GM23248 (cell line): ENCODE measurements at regions not wholly inside any gene's neighbourhood (a gene's known extent, or its start where the extent isn't known, plus 50 kb on each side); places are given as distances from the start of the nearest gene placed in this dataset.
A peak's percentile ranks its signal among the peaks of the same experiment; 100 is the strongest.

ENCODE experiments used
- DNase-seq: peaks from one replicate; pipeline ENCODE4 v3.0.0-alpha.2; 2015
- H2AFZ ChIP-seq: fragments of 200-600 bp; sonication (generic); 2 replicates; pipeline ENCODE4 v1.6.1; 2016; ENCODE audit warnings: antibody characterized with exemption
- H3F3A ChIP-seq: fragments of 200-600 bp; sonication (generic); 2 replicates; pipeline ENCODE4 v1.6.1; 2016; ENCODE audit warnings: mild to moderate bottlenecking, antibody characterized with exemption, mixed run types; ENCODE audit not compliant: insufficient read depth
- H3K27ac ChIP-seq: fragments of 200-600 bp; sonication (generic); 2 replicates; pipeline ENCODE4 v1.5.1; 2016; ENCODE audit warnings: mild to moderate bottlenecking
- H3K27me3 ChIP-seq: fragments of 200-600 bp; sonication (generic); replicated peaks from 2 replicates; pipeline ENCODE4 v1.6.1; 2016; ENCODE audit warnings: mild to moderate bottlenecking; ENCODE audit not compliant: insufficient read depth
- H3K36me3 ChIP-seq: fragments of 200-600 bp; sonication (generic); 2 replicates; pipeline ENCODE4 v1.6.1; 2016; ENCODE audit warnings: low read depth, mild to moderate bottlenecking
- H3K4me1 ChIP-seq: fragments of 200-600 bp; sonication (generic); 2 replicates; pipeline ENCODE4 v1.6.1; 2016; ENCODE audit warnings: mild to moderate bottlenecking; ENCODE audit not compliant: insufficient read depth
- H3K4me2 ChIP-seq: fragments of 200-600 bp; sonication (generic); one replicate; pipeline ENCODE4 v1.6.1; 2016; ENCODE audit warnings: mild to moderate bottlenecking; ENCODE audit not compliant: unreplicated experiment
- H3K4me3 ChIP-seq: fragments of 200-600 bp; sonication (generic); 2 replicates; pipeline ENCODE4 v1.5.1; 2016; ENCODE audit warnings: mild to moderate bottlenecking
- H3K79me2 ChIP-seq: fragments of 200-600 bp; sonication (generic); 2 replicates; pipeline ENCODE4 v1.6.1; 2016; ENCODE audit warnings: mild to moderate bottlenecking; ENCODE audit not compliant: insufficient read depth
- H3K9ac ChIP-seq: fragments of 200-600 bp; sonication (generic); 2 replicates; pipeline ENCODE4 v1.6.1; 2016; ENCODE audit warnings: mild to moderate bottlenecking
- H3K9me2 ChIP-seq: fragments of 200-600 bp; sonication (generic); 2 replicates; pipeline ENCODE4 v1.6.1; 2016; ENCODE audit warnings: mixed run types, mild to moderate bottlenecking, moderate library complexity; ENCODE audit not compliant: insufficient read depth
- H3K9me3 ChIP-seq: fragments of 200-600 bp; sonication (generic); one replicate; pipeline ENCODE4 v1.6.1; 2017; ENCODE audit warnings: low read depth
- H4K20me1 ChIP-seq: fragments of 200-600 bp; sonication (generic); 2 replicates; pipeline ENCODE4 v1.6.0; 2016; ENCODE audit not compliant: insufficient read depth
- EZH2 ChIP-seq: fragments of 200-600 bp; sonication (generic); IDR thresholded peaks from 2 replicates; pipeline ENCODE4 v1.6.1; 2018; ENCODE audit warnings: antibody characterized with exemption, mild to moderate bottlenecking; ENCODE audit not compliant: insufficient read depth, poor library complexity, severe bottlenecking
- EZH2phosphoT487 ChIP-seq: fragments of 200-600 bp; sonication (generic); IDR thresholded peaks from 2 replicates; pipeline ENCODE4 v1.6.1; 2018; ENCODE audit warnings: antibody characterized with exemption, moderate library complexity, mild to moderate bottlenecking, low read depth; ENCODE audit not compliant: insufficient read depth
- WGBS, 2 experiments: methylation state at CpG; one replicate each; pipeline ENCODE4 v1.1.6; 2015 to 2017; ENCODE audit warnings: low lambda C conversion rate in 2 of 2, low coverage in 1 of 2; ENCODE audit errors: missing lambda C conversion rate in 2 of 2; 5-methylcytosine and 5-hydroxymethylcytosine counted together
- in situ Hi-C: fragments of 300-500 bp; cut with MboI; formaldehyde crosslinking; loops from 2 replicates; pipeline ENCODE4 v1.15.0; 2020

- H3K4me2 ChIP-seq: no peak overlapping the region
- H2AFZ ChIP-seq: no peak overlapping the region
- no peaks in the 10 kb centered on the region for H3K36me3 ChIP-seq
- DNase-seq: no peak
- H3K27ac ChIP-seq: no peak overlapping the region
- no peaks in the 10 kb centered on the region for H3K27me3 ChIP-seq
- no peaks in the 10 kb centered on the region for H3K9me2 ChIP-seq
- TF ChIP-seq EZH2 (no peak), EZH2phosphoT487 (no peak)
- no peaks in the 10 kb centered on the region for H4K20me1 ChIP-seq
- H3K9ac ChIP-seq: no peak overlapping the region
- H3K9me3 ChIP-seq: no peaks in the 10 kb centered on the region
- 33 to 41% methylated on average over 1 of the region's 1 CpG for WGBS, 2 experiments
- H3K4me1 ChIP-seq: no peaks in the 10 kb centered on the region
- H3K79me2 ChIP-seq: no peaks in the 10 kb centered on the region
- H3K4me3 ChIP-seq: no peak overlapping the region
- H3F3A ChIP-seq: no peaks in the 10 kb centered on the region
- in situ Hi-C loops: no loop called here
Observed at GRCh38 chr6:77145244-77145643, 318.0 kb downstream of the HTR1B start.

DNA sequence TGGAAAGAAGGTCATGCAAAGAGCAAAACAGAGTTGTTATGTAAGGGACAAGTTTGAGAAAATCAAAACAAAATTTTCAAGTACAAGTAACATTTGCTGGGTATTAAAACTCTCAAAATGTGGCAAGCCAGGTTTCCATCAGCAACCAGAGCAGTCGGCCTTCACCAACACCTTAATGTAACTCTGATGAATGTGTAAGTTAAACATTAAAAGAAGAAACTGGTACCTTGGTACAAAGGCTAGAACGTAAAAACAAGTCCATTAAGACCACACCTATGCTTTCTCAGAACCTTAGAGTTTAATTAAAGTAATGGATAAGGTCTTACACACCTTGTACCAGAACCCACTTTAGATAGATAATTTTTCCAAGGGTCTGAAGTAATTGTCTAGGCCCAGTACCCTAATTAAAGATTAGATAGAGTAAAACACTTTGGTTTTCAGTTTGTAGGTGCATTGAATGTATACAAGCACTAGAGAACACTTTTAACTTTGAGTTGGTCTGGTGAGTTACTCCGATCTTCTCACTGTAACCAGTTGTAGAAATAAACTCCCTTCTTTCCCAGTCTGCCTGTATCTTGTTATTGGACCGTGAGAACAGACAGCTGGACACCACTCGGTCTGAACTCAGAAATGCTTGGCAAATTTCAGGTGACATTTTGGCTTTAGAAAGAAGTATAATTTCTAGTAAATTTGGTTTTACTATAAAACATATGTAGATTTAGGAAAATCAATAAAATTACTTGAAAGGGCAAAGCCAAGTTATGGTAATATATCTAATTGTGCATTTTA lies 319.4 kb downstream of the HTR1B start:
- no peak for DNase-seq
- Histone ChIP-seq H3F3A (no peaks in the 10 kb centered on the region), H3K4me3 (no peak overlapping the region), H3K9ac (no peak overlapping the region), H2AFZ (no peak overlapping the region), H3K4me2 (no peak overlapping the region), H3K27me3 (no peaks in the 10 kb centered on the region), H3K4me1 (no peaks in the 10 kb centered on the region), H3K9me2 (no peaks in the 10 kb centered on the region), H3K36me3 (no peaks in the 10 kb centered on the region), H3K79me2 (no peaks in the 10 kb centered on the region), H4K20me1 (no peaks in the 10 kb centered on the region), H3K9me3 (no peaks in the 10 kb centered on the region), H3K27ac (no peak overlapping the region)
- in situ Hi-C loops: no loop called here
- WGBS, 2 experiments: 64 to 66% methylated on average over 5 of the region's 5 CpGs
- TF ChIP-seq EZH2 (no peak), EZH2phosphoT487 (no peak)

- in situ Hi-C loops: no loop called here
- peak overlapping the region; percentile 36 for H3K4me2 ChIP-seq
- 0 out of 2 replicates have a peak, but pooled peaks cover 4% of the 10 kb centered on the region for H3F3A ChIP-seq
- no peak overlapping the region for H3K4me3 ChIP-seq
- H3K9me3 ChIP-seq: no peaks in the 10 kb centered on the region
- H3K9me2 ChIP-seq: no peaks in the 10 kb centered on the region
- no peaks in the 10 kb centered on the region for H3K27me3 ChIP-seq
- H3K9ac ChIP-seq: no peak overlapping the region
- TF ChIP-seq EZH2: no peak
- TF ChIP-seq EZH2phosphoT487: no peak
- peaks cover 14% of the 10 kb centered on the region; the same call in 1 of the 2 replicates for H3K4me1 ChIP-seq
- DNase-seq: peak; percentile 51
- H2AFZ ChIP-seq: no peak overlapping the region
- H4K20me1 ChIP-seq: no peaks in the 10 kb centered on the region
- H3K27ac ChIP-seq: no peak overlapping the region
- no peaks in the 10 kb centered on the region for H3K36me3 ChIP-seq
- H3K79me2 ChIP-seq: no peaks in the 10 kb centered on the region
Observed at GRCh38 chr6:77136086-77136485, 327.2 kb downstream of the HTR1B start.

DNA sequence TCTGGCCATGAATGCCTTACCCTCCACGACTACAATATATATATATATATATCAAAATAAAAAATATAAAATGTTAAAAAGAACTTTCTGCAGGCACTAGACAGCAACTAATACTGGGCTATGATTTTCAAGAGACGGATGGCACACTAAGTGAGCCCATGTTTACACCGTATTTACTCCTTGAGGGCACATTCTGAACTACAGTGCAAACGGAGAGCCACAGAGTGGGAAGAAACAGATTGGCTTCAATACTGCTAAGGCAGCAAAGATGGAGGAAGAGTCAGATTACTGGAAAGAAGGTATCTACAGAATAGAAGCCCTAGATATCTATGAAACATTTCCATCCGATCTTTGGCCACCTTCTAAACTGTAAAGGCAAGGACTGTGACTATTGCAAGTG lies 330.3 kb downstream of the HTR1B start:
- 57 to 66% methylated on average over 5 of the region's 5 CpGs for WGBS, 2 experiments
- Histone ChIP-seq H3K4me1 (peaks cover 14% of the 10 kb centered on the region; the same call in 1 of the 2 replicates), H4K20me1 (no peaks in the 10 kb centered on the region), H3K9me2 (no peaks in the 10 kb centered on the region), H3K9me3 (no peaks in the 10 kb centered on the region), H3K27ac (no peak overlapping the region), H3K4me3 (no peak overlapping the region), H3K36me3 (no peaks in the 10 kb centered on the region), H2AFZ (no peak overlapping the region), H3K27me3 (no peaks in the 10 kb centered on the region), H3K4me2 (no peak overlapping the region), H3F3A (0 out of 2 replicates have a peak, but pooled peaks cover 4% of the 10 kb centered on the region), H3K9ac (no peak overlapping the region), H3K79me2 (no peaks in the 10 kb centered on the region)
- no peak for DNase-seq
- TF ChIP-seq EZH2phosphoT487: no peak
- no peak for TF ChIP-seq EZH2
- in situ Hi-C loops: no loop called here

DNA sequence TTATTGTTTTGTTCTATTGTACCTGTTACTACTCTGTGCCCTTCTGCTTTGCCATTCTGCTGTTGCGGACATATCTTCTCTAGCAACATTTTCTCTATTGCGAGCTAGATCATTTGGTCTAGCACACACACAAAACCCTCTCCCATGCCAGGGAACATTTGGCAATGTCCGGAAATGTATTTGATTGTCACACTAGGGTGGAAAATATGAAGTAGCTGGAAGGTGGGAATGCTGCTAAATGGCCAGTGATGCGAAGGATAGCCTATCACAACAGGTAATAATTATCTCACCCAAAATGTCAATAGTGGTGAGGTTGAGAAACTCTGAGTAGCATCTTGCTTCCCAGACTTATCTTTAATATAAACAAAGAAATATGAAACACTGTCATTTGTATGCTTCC lies 331.9 kb downstream of the HTR1B start:
- H3K4me3 ChIP-seq: no peak overlapping the region
- in situ Hi-C loops: no loop called here
- H3K27ac ChIP-seq: no peak overlapping the region
- no peaks in the 10 kb centered on the region for H3K9me2 ChIP-seq
- TF ChIP-seq EZH2 (no peak), EZH2phosphoT487 (no peak)
- no peaks in the 10 kb centered on the region for H3K27me3 ChIP-seq
- no peak overlapping the region for H3K9ac ChIP-seq
- H3K9me3 ChIP-seq: no peaks in the 10 kb centered on the region
- no peaks in the 10 kb centered on the region for H3K79me2 ChIP-seq
- peaks cover 10% of the 10 kb centered on the region; the same call in 1 of the 2 replicates for H3K4me1 ChIP-seq
- no peak overlapping the region for H2AFZ ChIP-seq
- no peak for DNase-seq
- no peak overlapping the region for H3K4me2 ChIP-seq
- 0 out of 2 replicates have a peak, but pooled peaks cover 4% of the 10 kb centered on the region for H3F3A ChIP-seq
- WGBS, 2 experiments: 65 to 80% methylated on average over 4 of the region's 4 CpGs
- H4K20me1 ChIP-seq: no peaks in the 10 kb centered on the region
- no peaks in the 10 kb centered on the region for H3K36me3 ChIP-seq
